ENCODE measurements at regions not wholly inside any gene's neighbourhood (a gene's known extent, or its start where the extent isn't known, plus 50 kb on each side); places are given as distances from the start of the nearest gene placed in this dataset.
"Not testable (repeated sequence)": the region's sequence is repeated elsewhere in the genome, so short reads cannot be mapped to it uniquely, and the experiment has no call there.

DNA sequence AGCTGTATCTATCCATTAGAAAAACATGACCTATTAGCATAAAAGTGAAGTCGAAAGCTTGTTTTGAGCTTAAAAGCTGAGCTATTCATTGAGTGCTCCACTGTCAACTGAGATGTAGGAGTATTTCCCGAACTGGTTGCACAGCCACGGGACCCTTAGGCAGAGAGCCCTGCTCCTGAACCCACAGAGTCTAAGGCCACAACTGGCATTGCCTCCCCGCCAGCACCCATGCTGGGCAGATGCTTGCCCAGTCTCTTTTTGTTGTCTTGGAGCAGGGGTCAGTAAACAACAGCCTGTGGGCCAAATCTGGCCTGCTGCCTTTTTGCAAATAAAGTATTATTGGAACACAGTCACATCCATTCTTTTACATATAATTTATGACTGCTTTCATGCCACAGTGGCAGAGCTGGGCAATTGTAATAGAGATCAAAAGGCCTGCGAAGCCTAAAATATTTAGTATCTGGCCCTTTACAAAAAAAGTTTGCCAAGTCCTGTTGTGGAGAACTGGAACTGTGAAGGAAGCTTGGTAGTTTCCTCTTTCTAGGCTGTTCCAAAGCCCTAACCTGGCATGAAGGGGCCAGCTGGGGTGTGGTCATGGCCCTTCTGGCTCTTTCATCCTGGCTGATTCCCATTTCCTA lies 58.4 kb upstream of the WAPL start:
- DNase-seq (ENCODE audit: low spot score), result no peak

- DNase-seq (ENCODE audit: low spot score), result no peak
Measured at GRCh38 chr10:86580521-86580891, 58.9 kb upstream of the WAPL start.

DNA sequence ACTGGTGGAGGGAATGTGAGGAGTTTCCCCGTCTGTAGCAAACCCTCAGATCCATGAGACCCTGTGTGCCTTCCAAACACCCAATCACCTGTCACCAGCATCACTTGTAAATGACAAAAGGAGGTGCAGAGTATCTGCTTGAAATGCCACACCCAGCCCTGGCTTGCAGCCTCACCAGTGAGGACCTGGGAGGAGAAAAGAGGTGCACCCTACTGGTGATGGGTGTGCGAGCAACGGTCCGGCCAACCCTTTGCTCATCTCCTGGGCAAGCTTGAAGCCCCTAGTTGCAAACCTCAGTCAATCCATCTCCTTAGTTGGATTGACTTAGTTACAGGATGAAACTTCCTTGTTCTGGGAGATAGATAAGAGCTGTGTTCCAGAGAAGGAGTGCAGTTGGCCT lies 62.4 kb upstream of the WAPL start:
- no peak for DNase-seq (ENCODE audit: low spot score)

DNA sequence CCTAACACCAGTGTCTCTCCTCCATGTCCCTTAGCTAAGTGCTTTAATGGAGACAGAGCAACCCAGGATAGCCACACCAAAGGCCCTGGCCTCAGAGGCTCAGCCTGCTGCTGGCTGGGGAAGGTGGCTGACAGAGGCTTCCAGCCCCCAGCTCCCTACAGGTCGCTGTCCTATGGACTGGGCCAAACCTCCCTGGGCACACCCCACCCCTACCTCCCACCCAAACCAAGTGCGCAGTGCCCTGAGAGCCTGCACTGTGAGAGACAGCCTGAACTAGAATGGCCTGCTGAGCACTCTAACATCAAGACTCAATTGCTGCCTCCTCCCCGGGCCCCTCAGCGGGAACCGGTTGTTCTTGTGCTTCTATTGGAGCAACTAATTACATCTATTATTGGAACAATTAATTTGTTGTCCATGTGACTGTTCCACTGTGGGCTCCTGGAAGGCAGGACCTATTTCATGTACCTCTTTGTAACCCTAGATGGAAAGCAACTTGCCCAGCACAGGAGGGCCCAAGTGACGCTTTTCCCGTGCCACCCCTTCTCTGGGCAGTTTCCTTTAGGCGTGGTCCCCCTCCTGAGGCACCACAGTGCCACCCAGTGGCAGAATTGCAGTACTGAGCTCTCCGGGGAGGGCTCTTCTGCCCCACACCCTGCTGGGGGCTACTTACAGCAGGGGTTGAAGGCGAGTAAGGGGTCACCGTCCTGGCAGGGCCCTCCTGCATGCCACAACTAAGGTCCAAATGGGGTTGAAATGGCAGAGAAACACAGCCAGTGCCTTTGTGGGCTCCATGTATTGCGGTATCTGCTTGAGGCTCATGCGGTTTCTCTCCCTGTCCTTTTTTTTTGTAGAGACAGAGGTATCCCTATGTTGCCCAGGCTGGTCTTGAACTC lies 63.7 kb upstream of the WAPL start:
- DNase-seq (ENCODE audit: low spot score), result peak; percentile 81

GRCh38 chr10:86586516-86586915 lies 64.9 kb upstream of the WAPL start:
- DNase-seq (ENCODE audit: low spot score), result no peak

- not testable (repeated sequence) for DNase-seq (ENCODE audit: low spot score)
Measured at GRCh38 chr10:86588781-86589180, 65.6 kb upstream of the OPN4 start.

DNA sequence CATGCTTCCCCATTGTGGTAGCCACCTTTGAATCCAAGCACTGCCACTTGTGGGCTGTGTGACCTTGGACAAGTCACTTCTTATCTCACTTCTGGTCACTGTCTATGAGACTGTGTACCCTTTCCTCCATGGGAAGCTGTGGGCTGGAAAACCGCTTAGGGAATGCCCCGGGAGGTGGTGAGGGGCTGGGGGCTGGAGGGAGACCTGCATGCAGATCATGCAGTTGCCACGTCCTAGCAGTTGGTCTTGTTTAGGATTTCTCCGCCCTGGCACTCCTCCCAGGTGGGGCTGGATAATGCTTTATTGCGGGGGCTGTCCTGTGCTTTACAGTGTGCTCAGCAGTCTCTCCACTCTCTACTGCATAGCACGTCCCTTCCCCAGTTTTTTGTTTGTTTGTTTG lies 62.9 kb upstream of the OPN4 start:
- no peak for DNase-seq (ENCODE audit: low spot score)

- DNase-seq (ENCODE audit: low spot score), result peak; percentile 44
Measured at GRCh38 chr10:86592413-86592812, 61.9 kb upstream of the OPN4 start.

GRCh38 chr10:86594535-86594934 lies 59.8 kb upstream of the OPN4 start:
- DNase-seq (ENCODE audit: low spot score), result no peak

GRCh38 chr10:86595496-86595895 lies 58.9 kb upstream of the OPN4 start:
- DNase-seq (ENCODE audit: low spot score), result no peak

- DNase-seq (ENCODE audit: low spot score), result no peak
Measured at GRCh38 chr10:86596266-86596665, 58.1 kb upstream of the OPN4 start.

DNA sequence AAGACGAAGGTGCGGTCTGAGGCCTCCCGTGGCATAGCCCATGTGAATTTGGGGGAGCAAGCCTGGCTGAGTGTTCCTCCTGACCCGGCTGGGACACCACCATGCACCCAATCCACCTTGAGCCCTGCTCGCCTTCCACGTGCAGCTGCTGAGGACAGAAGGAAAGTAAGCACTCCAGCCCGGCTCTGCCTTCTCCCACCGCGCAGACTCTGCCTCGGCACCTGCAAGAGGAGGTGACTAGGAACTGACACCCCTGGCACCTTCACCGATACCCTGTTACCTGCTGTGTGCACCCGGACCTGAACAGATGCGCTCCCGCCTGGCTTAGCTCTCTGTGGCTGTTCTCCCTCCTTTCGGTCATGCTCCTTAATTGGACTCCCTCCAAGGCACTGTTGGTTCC lies 57.0 kb upstream of the OPN4 start:
- DNase-seq (ENCODE audit: low spot score), result no peak

- DNase-seq (ENCODE audit: low spot score), result no peak
Measured at GRCh38 chr10:86598151-86598550, 56.2 kb upstream of the OPN4 start.

DNA sequence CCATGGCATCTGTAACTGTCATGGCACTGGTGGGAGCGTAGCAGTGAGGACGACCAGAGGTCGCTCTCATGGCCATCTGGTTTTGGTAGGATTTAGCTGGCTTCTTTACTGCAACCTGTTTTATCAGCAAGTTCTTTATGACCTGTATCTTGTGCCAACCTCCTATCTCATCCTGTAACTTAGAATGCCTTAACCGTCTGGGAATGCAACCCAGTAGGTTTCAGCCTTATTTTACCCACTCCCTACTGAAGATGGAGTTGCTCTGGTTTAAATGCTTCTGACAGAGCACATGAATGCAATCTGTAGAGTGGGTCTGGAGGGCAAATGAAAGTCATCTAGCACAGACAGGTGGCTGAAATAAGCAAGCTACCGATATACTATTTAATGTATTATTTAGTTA lies 55.3 kb upstream of the OPN4 start:
- DNase-seq (ENCODE audit: low spot score), result no peak

DNA sequence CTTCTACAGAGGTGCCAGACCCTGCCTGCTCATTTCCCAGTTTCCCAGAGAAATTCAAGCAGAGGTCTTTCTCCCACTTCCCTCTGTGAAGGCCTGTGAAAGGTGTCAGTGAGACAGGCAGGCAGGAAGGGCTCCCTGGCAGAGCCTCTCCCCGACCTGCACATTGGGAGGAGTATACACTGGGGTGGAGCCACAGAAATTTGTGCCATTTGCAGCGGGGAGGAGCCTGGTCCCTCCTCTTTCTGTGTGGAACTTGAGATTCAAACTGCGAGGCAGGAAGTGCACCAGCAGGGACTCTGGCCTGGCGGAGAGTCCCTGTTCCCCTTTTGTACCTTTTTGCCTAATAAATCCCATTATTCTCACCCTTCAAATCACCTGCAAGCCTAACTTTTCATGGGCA lies 54.6 kb upstream of the OPN4 start:
- DNase-seq (ENCODE audit: low spot score), result no peak

- no peak for DNase-seq (ENCODE audit: low spot score)
Measured at GRCh38 chr10:86600296-86600695, 54.1 kb upstream of the OPN4 start.

- DNase-seq (ENCODE audit: low spot score), result no peak
Measured at GRCh38 chr10:86601956-86602602, 52.3 kb upstream of the OPN4 start.

DNA sequence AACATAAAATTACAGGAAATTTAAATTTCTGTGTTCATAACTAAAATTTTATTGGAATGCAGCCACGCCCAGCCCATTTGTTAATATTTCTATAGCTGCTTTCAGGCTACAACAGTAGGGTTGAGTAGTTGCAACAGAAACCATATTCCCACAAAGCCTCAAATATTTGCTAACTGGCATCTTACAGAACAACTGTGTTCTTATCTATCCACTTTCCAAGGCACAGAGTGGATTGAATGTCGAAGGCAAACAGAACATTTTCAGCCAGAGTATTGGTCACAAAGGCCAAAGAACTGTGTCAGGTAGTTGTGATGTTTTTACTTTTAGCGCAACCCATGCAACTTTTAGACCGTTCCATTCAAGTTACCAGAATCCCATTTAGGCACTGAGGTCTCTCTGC lies 51.1 kb upstream of the OPN4 start:
- DNase-seq (ENCODE audit: low spot score), result no peak
